ENCODE measurements at regions not wholly inside any gene's neighbourhood (a gene's known extent, or its start where the extent isn't known, plus 50 kb on each side); places are given as distances from the start of the nearest gene placed in this dataset.

GRCh38 chr16:59373632-59374031, 639.5 kb upstream of the GOT2 start:
- no peaks in the 10 kb centered on the region for H3K4me1 ChIP-seq (replicated peaks)
- no peaks in the 10 kb centered on the region for H3K9me3 ChIP-seq
- no peaks in the 10 kb centered on the region for H3K27me3 ChIP-seq (replicated peaks; ENCODE audit: insufficient read depth)
- H3K27ac ChIP-seq = no peak overlapping the region
- H3K4me3 ChIP-seq = no peak overlapping the region
- no peaks in the 10 kb centered on the region for H3K36me3 ChIP-seq
- intact Hi-C loops (cut with DNase I) = no loop called here
- TF ChIP-seq POLR2AphosphoS5 (IDR thresholded peaks at IDR 0.05) = no peak
- no peak for TF ChIP-seq CTCF (IDR thresholded peaks at IDR 0.05)
- no peak for TF ChIP-seq POLR2A (IDR thresholded peaks at IDR 0.05)
- no peak for DNase-seq (ENCODE audit: low spot score)

- intact Hi-C loops (cut with DNase I) = no loop called here
- TF ChIP-seq CTCF (IDR thresholded peaks at IDR 0.05) (no peak), POLR2A (IDR thresholded peaks at IDR 0.05) (no peak), POLR2AphosphoS5 (IDR thresholded peaks at IDR 0.05) (no peak)
- Histone ChIP-seq H3K9me3 (no peaks in the 10 kb centered on the region), H3K36me3 (no peaks in the 10 kb centered on the region), H3K27ac (no peak overlapping the region), H3K4me1 (replicated peaks) (no peaks in the 10 kb centered on the region), H3K4me3 (no peak overlapping the region), H3K27me3 (replicated peaks; ENCODE audit: insufficient read depth) (no peaks in the 10 kb centered on the region)
- no peak for DNase-seq (ENCODE audit: low spot score)
- 42% methylated on average over 4 of the region's 4 CpGs for WGBS
Observed at GRCh38 chr16:59370717-59371116, 636.6 kb upstream of the GOT2 start.

GRCh38 chr16:59369523-59369922, 635.4 kb upstream of the GOT2 start:
- Histone ChIP-seq H3K4me3 (no peak overlapping the region), H3K36me3 (no peaks in the 10 kb centered on the region), H3K27me3 (replicated peaks; ENCODE audit: insufficient read depth) (no peaks in the 10 kb centered on the region), H3K9me3 (no peaks in the 10 kb centered on the region), H3K4me1 (replicated peaks) (no peaks in the 10 kb centered on the region), H3K27ac (no peak overlapping the region)
- WGBS = 58% methylated on average over 5 of the region's 5 CpGs
- no peak for DNase-seq (ENCODE audit: low spot score)
- intact Hi-C loops (cut with DNase I) = no loop called here
- TF ChIP-seq CTCF (IDR thresholded peaks at IDR 0.05) (no peak), POLR2A (IDR thresholded peaks at IDR 0.05) (no peak), POLR2AphosphoS5 (IDR thresholded peaks at IDR 0.05) (no peak)

GRCh38 chr16:59368586-59368985, 634.5 kb upstream of the GOT2 start:
- Histone ChIP-seq H3K36me3 (no peaks in the 10 kb centered on the region), H3K4me3 (no peak overlapping the region), H3K9me3 (no peaks in the 10 kb centered on the region), H3K27ac (no peak overlapping the region), H3K27me3 (replicated peaks; ENCODE audit: insufficient read depth) (no peaks in the 10 kb centered on the region), H3K4me1 (replicated peaks) (no peaks in the 10 kb centered on the region)
- TF ChIP-seq POLR2AphosphoS5 (IDR thresholded peaks at IDR 0.05) (no peak), POLR2A (IDR thresholded peaks at IDR 0.05) (no peak), CTCF (IDR thresholded peaks at IDR 0.05) (no peak)
- WGBS = 80% methylated on average over 6 of the region's 6 CpGs
- intact Hi-C loops (cut with DNase I) = no loop called here
- DNase-seq (ENCODE audit: low spot score) = no peak

GRCh38 chr16:59356709-59357108, 622.6 kb upstream of the GOT2 start:
- Histone ChIP-seq H3K36me3 (no peaks in the 10 kb centered on the region), H3K9me3 (no peaks in the 10 kb centered on the region), H3K4me3 (no peak overlapping the region), H3K4me1 (replicated peaks) (no peaks in the 10 kb centered on the region), H3K27ac (no peak overlapping the region), H3K27me3 (replicated peaks; ENCODE audit: insufficient read depth) (no peaks in the 10 kb centered on the region)
- DNase-seq (ENCODE audit: low spot score) = no peak
- TF ChIP-seq POLR2AphosphoS5 (IDR thresholded peaks at IDR 0.05) (no peak), POLR2A (IDR thresholded peaks at IDR 0.05) (no peak), CTCF (IDR thresholded peaks at IDR 0.05) (no peak)
- intact Hi-C loops (cut with DNase I) = no loop called here
- 31% methylated on average over 1 of the region's 1 CpG for WGBS

All from prostate gland (tissue), 2 donors.